GM21381 (cell line): ENCODE measurements at regions not wholly inside any gene's neighbourhood (a gene's known extent, or its start where the extent isn't known, plus 50 kb on each side); places are given as distances from the start of the nearest gene placed in this dataset.

Experiments used
- ATAC-seq: cut with Tn5 transposase; IDR thresholded peaks from one replicate; pipeline ENCODE4 v1.9.1; 2021; ENCODE audit warnings: mild to moderate bottlenecking, moderate library complexity; ENCODE audit not compliant: unreplicated experiment

GRCh38 chr22:48679656-48680555 is 1147.8 kb downstream of the BRD1 start:
- no peak for ATAC-seq

- no peak for ATAC-seq
Measured at GRCh38 chr22:48678171-48679135, 1149.2 kb downstream of the BRD1 start.

GRCh38 chr22:48677621-48678020 is 1150.1 kb downstream of the BRD1 start:
- no peak for ATAC-seq

- ATAC-seq: no peak
Measured at GRCh38 chr22:48677168-48677520, 1150.5 kb downstream of the BRD1 start.

- no peak for ATAC-seq
Measured at GRCh38 chr22:48676266-48677167, 1151.2 kb downstream of the BRD1 start.

GRCh38 chr22:48675830-48676145 is 1151.9 kb downstream of the BRD1 start:
- no peak for ATAC-seq

- no peak for ATAC-seq
Measured at GRCh38 chr22:48675141-48675829, 1152.4 kb downstream of the BRD1 start.

GRCh38 chr22:48673806-48674500 is 1153.7 kb downstream of the BRD1 start:
- ATAC-seq: no peak

- ATAC-seq: no peak
Measured at GRCh38 chr22:48672387-48672786, 1155.3 kb downstream of the BRD1 start.

- no peak for ATAC-seq
Measured at GRCh38 chr22:48670731-48671130, 1156.9 kb downstream of the BRD1 start.

- ATAC-seq: no peak
Measured at GRCh38 chr22:48669986-48670716, 1157.5 kb downstream of the BRD1 start.

- ATAC-seq: no peak
Measured at GRCh38 chr22:48669226-48669625, 1158.4 kb downstream of the BRD1 start.

- ATAC-seq: no peak
Measured at GRCh38 chr22:48667289-48667688, 1160.4 kb downstream of the BRD1 start.

GRCh38 chr22:48666620-48667019 is 1161.1 kb downstream of the BRD1 start:
- ATAC-seq: no peak

GRCh38 chr22:48665311-48665995 is 1162.2 kb downstream of the BRD1 start:
- no peak for ATAC-seq

- no peak for ATAC-seq
Measured at GRCh38 chr22:48664586-48664985, 1163.1 kb downstream of the BRD1 start.

- no peak for ATAC-seq
Measured at GRCh38 chr22:48663297-48663696, 1164.4 kb downstream of the BRD1 start.

GRCh38 chr22:48662476-48663135 is 1165.1 kb downstream of the BRD1 start:
- ATAC-seq: no peak
